Upper lobe of left lung (tissue), 4 donors: ENCODE measurements at regions not wholly inside any gene's neighbourhood (a gene's known extent, or its start where the extent isn't known, plus 50 kb on each side); places are given as distances from the start of the nearest gene placed in this dataset.

Experiments used
- POLR2A ChIP-seq, 4 donors: fragments of 450-650 bp; IDR thresholded peaks; one replicate each; pipeline ENCODE4 v1.5.1; 2016 to 2017; ENCODE audit warnings: antibody characterized with exemption in 4 of 4, mild to moderate bottlenecking in 2 of 4
- TF ChIP-seq, protein P1 (sequence below), 6 experiments: fragments of 450-650 bp in 4 of 6; fragments of 200-600 bp in 2 of 6; sonication (generic) in 2 of 6; IDR thresholded peaks; one replicate each; pipeline ENCODE4 v1.5.1; 2016 to 2019; ENCODE audit warnings: antibody characterized with exemption in 6 of 6

DNA sequence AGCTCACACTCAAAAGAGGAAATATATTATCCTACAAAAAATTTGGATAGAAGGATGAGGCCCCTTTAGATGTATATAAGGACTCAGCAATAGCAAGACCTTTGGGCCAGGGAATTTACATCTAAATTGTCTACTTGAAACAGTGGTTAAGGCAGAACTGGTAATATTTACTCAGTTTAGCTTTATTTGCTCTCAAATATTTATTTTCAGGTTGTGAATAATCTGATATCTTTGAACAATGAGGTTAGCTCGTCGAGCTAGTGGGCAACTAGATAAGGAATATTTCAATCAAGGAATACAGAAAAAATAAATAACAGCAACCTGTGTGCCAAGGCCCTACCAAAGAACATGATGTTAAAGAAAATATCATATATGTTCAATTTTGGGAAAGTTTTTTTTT, 966.3 kb downstream of the DTWD2 start:
- TF ChIP-seq, protein P1, sequence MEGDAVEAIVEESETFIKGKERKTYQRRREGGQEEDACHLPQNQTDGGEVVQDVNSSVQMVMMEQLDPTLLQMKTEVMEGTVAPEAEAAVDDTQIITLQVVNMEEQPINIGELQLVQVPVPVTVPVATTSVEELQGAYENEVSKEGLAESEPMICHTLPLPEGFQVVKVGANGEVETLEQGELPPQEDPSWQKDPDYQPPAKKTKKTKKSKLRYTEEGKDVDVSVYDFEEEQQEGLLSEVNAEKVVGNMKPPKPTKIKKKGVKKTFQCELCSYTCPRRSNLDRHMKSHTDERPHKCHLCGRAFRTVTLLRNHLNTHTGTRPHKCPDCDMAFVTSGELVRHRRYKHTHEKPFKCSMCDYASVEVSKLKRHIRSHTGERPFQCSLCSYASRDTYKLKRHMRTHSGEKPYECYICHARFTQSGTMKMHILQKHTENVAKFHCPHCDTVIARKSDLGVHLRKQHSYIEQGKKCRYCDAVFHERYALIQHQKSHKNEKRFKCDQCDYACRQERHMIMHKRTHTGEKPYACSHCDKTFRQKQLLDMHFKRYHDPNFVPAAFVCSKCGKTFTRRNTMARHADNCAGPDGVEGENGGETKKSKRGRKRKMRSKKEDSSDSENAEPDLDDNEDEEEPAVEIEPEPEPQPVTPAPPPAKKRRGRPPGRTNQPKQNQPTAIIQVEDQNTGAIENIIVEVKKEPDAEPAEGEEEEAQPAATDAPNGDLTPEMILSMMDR (IDR thresholded peaks at IDR 0.05), result no peak
- TF ChIP-seq POLR2A (IDR thresholded peaks at IDR 0.05), result no peak
